ENCODE measurements at regions not wholly inside any gene's neighbourhood (a gene's known extent, or its start where the extent isn't known, plus 50 kb on each side); places are given as distances from the start of the nearest gene placed in this dataset.

DNA sequence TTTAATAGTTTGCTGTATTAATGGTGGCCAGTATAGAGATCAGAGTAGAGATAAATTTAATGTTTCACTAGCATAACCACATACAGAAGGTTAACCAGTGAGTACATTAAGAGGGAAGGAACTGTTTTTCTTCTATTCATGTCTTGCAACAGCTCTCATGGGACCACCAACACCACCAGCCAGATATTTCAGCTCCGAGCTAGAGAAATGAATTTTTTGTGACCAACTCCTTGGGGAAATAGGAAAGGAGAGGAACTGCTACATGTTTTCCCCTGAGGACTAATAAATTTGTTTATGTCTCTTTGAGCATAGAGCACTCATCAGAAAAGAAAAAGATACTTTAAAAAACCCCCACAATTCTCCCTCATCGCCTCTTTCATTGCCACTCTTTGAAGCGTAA is 247.5 kb downstream of the MBNL1 start:
- peaks cover 5% of the 10 kb centered on the region for H3K4me1 Mint-ChIP-seq (ENCODE audit: low read depth)
- no peak overlapping the region for H3K4me3 Mint-ChIP-seq
- H3K9me3 Mint-ChIP-seq: no peaks in the 10 kb centered on the region
- intact Hi-C loops (cut with micrococcal nuclease): no loop called here
- H3K27ac Mint-ChIP-seq: no peak overlapping the region
- no peaks in the 10 kb centered on the region for H3K27me3 Mint-ChIP-seq
- no peaks in the 10 kb centered on the region for H3K36me3 Mint-ChIP-seq (ENCODE audit: low read depth)

DNA sequence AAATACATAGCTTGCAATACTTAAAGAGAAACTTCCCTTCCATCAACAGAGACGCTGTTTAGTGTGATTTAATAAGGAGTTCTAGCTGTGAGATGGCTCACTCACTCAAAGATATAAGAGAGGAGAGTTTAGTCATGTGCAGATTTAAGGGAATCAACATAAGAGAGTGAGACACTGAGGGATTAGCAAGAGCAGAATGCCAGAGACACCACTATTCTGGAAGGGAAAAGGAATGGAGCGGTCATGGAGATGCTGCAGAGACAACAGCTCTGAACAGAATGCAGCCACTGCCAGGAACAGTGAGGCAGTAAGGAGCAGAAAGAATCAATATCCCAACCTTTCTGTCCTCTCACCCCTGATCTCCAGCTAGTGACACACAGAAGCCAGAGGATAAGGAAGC is 248.8 kb downstream of the MBNL1 start:
- no peak overlapping the region for H3K4me3 Mint-ChIP-seq
- H3K4me1 Mint-ChIP-seq (ENCODE audit: low read depth): no peaks in the 10 kb centered on the region
- H3K27me3 Mint-ChIP-seq: no peaks in the 10 kb centered on the region
- intact Hi-C loops (cut with micrococcal nuclease): no loop called here
- no peaks in the 10 kb centered on the region for H3K36me3 Mint-ChIP-seq (ENCODE audit: low read depth)
- no peak overlapping the region for H3K27ac Mint-ChIP-seq
- no peaks in the 10 kb centered on the region for H3K9me3 Mint-ChIP-seq

DNA sequence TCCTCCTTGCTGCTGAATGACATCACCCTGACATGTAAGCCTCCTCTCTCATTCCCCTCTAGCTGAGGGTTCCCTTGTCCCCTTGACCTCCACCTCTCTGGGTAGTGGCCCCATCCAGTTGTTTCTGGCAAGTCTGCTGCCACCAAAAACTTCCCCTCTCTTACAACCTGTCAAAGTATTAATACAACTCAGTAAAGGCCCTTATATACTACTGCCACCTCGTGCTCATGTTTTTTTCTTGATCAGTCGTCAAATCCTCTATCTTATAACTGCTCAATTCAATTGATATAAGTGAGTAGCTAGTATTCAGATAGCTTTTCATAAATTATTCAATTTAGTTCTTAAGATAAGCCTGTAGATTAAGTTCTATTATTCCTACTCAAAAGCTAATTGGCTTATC is 249.6 kb downstream of the MBNL1 start:
- intact Hi-C loops (cut with micrococcal nuclease): no loop called here
- Mint-ChIP-seq H3K4me1 (ENCODE audit: low read depth) (no peaks in the 10 kb centered on the region), H3K36me3 (ENCODE audit: low read depth) (no peaks in the 10 kb centered on the region), H3K9me3 (no peaks in the 10 kb centered on the region), H3K27me3 (no peaks in the 10 kb centered on the region), H3K4me3 (no peak overlapping the region), H3K27ac (no peak overlapping the region)

DNA sequence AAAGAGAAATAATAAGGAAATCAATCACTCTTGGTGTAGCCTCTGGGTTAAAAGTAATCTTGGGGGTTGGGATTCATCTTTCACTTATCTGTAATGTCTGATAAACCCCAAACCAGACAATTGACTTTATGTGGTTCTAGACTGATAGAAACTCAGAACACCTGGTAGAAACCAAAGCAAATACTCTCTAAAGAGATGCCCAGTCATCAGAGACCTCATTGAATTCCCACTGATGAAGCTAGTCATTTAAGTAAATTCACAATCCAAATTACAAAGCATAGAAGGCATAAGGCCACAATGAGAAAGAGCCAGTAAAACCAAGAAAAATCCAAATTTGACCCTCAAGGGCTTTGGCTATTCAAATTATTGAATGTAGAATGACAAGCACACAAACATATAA is 250.6 kb downstream of the MBNL1 start:
- no peak overlapping the region for H3K27ac Mint-ChIP-seq
- H3K9me3 Mint-ChIP-seq: no peaks in the 10 kb centered on the region
- intact Hi-C loops (cut with micrococcal nuclease): no loop called here
- no peaks in the 10 kb centered on the region for H3K4me1 Mint-ChIP-seq (ENCODE audit: low read depth)
- H3K4me3 Mint-ChIP-seq: no peak overlapping the region
- H3K27me3 Mint-ChIP-seq: no peaks in the 10 kb centered on the region
- H3K36me3 Mint-ChIP-seq (ENCODE audit: low read depth): no peaks in the 10 kb centered on the region

DNA sequence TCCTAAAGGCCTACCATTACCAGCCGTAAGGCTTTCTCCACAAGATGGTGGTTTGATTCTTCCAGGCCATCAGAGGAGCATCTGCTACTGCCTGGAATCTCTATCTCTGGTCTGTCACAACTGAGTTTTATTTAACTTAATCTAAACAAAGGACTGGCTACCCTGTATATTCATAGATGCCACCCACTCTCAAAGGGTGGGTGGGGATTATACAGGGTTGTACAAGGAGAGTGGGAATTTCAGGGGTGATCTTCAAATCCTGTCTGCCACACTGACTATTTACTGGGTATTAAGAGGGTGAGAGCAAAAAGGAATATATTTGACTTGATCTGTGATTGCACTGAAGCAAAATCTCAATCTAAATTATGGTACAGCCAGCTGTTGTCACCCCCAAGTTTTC is 253.3 kb downstream of the MBNL1 start:
- Mint-ChIP-seq H3K4me1 (ENCODE audit: low read depth) (no peaks in the 10 kb centered on the region), H3K27ac (no peak overlapping the region), H3K9me3 (no peaks in the 10 kb centered on the region), H3K4me3 (no peak overlapping the region), H3K27me3 (no peaks in the 10 kb centered on the region), H3K36me3 (ENCODE audit: low read depth) (no peaks in the 10 kb centered on the region)
- intact Hi-C loops (cut with micrococcal nuclease): no loop called here

DNA sequence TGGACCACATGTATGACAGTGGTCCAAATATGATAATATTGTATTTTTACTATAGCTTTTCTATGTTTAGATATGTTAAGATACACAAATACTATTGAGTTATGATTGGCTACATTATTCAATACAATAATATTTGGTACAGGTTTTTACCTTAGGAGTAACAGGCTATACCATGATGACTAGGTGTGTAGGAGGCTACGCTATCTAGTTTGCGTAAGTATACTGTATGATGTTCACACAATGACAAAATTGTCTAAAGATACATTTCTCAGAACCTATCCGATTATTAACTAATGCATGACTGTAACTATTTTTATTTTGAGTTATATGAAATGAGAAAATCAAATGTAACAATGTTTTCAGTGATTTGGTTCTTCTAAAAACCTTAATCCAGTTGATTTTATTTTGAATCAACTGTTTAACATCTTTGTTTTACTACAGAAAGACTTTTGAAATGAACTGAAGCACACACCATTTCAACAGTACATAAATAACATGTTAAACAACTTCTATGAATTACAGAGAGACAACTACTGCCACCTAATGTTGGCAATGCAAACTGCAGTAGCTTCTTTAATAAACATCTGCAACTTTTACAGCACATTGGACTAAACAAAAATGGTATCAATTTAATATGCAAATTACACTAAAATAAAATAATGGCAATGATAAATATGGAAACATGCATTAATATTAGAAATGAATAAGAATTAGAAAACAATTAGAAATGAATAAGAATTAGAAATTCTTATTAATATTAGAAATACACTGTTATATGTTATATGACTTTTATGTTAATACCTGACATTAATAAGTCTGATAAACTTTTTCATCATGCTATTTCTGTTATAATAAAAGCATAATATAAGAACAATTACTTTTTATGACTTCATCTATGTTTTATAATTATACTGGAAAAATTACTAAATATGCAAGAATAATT is 255.7 kb downstream of the MBNL1 start:
- Mint-ChIP-seq H3K9me3 (no peaks in the 10 kb centered on the region), H3K4me3 (no peak overlapping the region), H3K4me1 (ENCODE audit: low read depth) (no peaks in the 10 kb centered on the region), H3K27me3 (no peaks in the 10 kb centered on the region), H3K36me3 (ENCODE audit: low read depth) (no peaks in the 10 kb centered on the region), H3K27ac (no peak overlapping the region)
- intact Hi-C loops (cut with micrococcal nuclease): loop anchor here (1.0 kb wide), 1 partner anchor 49 kb away; no protein-coding TSS in a partner anchor

DNA sequence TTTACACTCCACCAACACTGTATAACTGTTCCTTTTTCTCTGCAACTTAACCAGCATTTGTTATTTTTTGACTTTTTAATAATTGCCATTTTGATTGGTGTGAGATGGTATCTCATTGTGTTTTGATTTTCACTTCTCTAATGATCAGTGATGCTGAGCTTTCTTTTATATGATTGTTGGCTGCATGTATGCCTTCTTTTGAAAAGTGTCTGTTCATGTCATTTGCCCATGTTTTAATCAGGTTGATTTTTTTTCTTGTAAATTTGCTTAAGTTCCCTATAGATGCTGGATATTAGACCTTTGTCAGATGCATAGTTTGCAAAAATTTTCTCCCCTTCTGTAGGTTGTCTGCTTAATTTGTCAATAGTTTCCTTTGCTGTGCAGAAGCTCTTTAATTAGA is 263.0 kb downstream of the MBNL1 start:
- no peaks in the 10 kb centered on the region for H3K4me1 Mint-ChIP-seq (ENCODE audit: low read depth)
- no peak overlapping the region for H3K27ac Mint-ChIP-seq
- H3K4me3 Mint-ChIP-seq: no peak overlapping the region
- H3K27me3 Mint-ChIP-seq: no peaks in the 10 kb centered on the region
- H3K36me3 Mint-ChIP-seq (ENCODE audit: low read depth): peaks cover 7% of the 10 kb centered on the region
- intact Hi-C loops (cut with micrococcal nuclease): no loop called here
- H3K9me3 Mint-ChIP-seq: peaks cover 41% of the 10 kb centered on the region

DNA sequence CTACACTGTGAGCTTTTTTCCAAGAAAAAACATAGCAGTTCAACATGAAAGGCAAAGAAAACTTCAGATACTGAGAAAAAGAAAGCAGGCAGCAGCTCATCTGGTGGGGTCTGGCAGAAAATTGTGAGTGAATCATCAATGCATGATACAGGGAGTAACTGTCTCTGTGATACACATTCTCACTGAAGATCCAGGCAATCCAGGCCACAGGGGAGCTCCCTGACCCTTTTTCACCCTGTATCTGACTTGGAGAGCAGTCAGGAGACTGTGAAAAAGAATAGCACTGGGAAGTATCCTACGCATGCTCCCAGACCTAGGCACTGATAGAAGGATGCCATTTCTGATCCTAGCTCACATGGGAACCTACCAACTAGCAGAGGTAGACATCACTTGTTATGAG is 269.8 kb downstream of the MBNL1 start:
- Mint-ChIP-seq H3K27ac (no peak overlapping the region), H3K4me1 (ENCODE audit: low read depth) (no peaks in the 10 kb centered on the region), H3K9me3 (peaks cover 40% of the 10 kb centered on the region), H3K36me3 (ENCODE audit: low read depth) (no peaks in the 10 kb centered on the region), H3K4me3 (no peak overlapping the region), H3K27me3 (no peaks in the 10 kb centered on the region)
- intact Hi-C loops (cut with micrococcal nuclease): no loop called here

DNA sequence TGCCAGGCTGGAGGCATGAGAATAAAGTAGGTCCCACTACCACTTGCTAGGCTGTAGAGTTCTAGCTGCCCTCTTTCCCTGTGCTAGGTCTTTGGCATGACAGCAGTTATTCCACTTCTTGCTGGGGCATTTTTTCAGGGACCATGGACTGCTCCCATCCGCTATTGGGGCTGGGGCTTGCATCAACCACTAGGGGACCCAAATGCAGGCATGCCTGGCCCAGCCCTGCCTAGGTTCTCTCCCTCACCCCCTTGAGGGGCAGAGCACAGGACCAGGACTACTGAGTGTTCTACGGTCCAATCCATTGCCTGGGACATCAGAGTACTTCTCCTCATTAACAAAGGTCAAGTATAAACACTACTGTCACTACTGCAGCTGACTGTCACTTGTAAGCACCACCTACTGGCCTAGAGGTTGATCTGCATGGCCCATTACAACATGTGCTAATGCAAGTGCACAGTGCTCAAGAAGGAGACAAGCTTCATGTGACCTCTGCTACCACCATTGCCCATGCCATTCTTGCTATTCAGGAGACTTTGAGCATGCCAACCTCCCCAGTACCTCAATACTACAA is 270.5 kb downstream of the MBNL1 start:
- no peak overlapping the region for H3K27ac Mint-ChIP-seq
- H3K27me3 Mint-ChIP-seq: no peaks in the 10 kb centered on the region
- intact Hi-C loops (cut with micrococcal nuclease): no loop called here
- no peaks in the 10 kb centered on the region for H3K4me1 Mint-ChIP-seq (ENCODE audit: low read depth)
- no peaks in the 10 kb centered on the region for H3K36me3 Mint-ChIP-seq (ENCODE audit: low read depth)
- H3K9me3 Mint-ChIP-seq: peaks cover 40% of the 10 kb centered on the region
- H3K4me3 Mint-ChIP-seq: no peak overlapping the region

DNA sequence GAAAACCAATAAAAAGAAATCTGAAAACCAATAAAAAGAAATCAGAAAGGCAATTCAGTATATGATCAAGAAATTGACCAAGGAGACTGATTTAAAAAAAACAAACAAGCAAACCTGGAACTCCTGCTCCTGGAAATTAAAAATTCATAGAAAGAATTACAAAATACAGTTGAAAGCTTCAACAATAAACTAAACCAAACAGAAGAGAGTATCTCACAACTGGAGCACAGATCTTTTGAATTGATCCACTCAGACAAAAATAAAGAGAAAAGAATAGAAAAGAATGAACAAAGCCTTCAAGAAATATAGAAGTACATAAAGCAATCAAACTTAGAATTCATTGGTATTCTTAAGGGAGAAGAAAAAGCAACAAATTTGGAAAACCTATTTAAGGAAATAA is 271.4 kb downstream of the MBNL1 start:
- H3K27ac Mint-ChIP-seq: no peak overlapping the region
- H3K9me3 Mint-ChIP-seq: peaks cover 34% of the 10 kb centered on the region
- H3K36me3 Mint-ChIP-seq (ENCODE audit: low read depth): no peaks in the 10 kb centered on the region
- intact Hi-C loops (cut with micrococcal nuclease): no loop called here
- H3K27me3 Mint-ChIP-seq: no peaks in the 10 kb centered on the region
- H3K4me3 Mint-ChIP-seq: no peak overlapping the region
- H3K4me1 Mint-ChIP-seq (ENCODE audit: low read depth): no peaks in the 10 kb centered on the region

DNA sequence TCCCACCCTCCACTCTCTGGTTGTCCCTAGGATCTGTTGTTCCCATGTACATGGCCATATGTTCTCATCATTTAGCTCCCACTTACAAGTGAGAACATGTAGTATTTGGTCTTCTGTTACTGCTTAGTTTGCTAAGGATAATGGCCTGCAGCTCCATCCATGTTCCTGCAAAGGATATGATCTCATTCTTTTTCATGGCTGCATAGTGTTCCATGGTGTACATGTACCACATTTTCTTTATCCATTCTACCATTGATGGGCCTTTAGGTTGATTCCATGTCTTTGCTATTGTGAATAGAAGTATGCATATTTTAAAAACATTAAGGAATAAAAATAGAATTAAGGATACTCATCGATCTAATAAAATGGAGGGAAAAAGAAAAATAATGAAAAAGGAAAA is 278.4 kb downstream of the MBNL1 start:
- H3K36me3 Mint-ChIP-seq (ENCODE audit: low read depth): no peaks in the 10 kb centered on the region
- intact Hi-C loops (cut with micrococcal nuclease): no loop called here
- no peak overlapping the region for H3K27ac Mint-ChIP-seq
- no peaks in the 10 kb centered on the region for H3K9me3 Mint-ChIP-seq
- H3K27me3 Mint-ChIP-seq: no peaks in the 10 kb centered on the region
- no peaks in the 10 kb centered on the region for H3K4me1 Mint-ChIP-seq (ENCODE audit: low read depth)
- no peak overlapping the region for H3K4me3 Mint-ChIP-seq

DNA sequence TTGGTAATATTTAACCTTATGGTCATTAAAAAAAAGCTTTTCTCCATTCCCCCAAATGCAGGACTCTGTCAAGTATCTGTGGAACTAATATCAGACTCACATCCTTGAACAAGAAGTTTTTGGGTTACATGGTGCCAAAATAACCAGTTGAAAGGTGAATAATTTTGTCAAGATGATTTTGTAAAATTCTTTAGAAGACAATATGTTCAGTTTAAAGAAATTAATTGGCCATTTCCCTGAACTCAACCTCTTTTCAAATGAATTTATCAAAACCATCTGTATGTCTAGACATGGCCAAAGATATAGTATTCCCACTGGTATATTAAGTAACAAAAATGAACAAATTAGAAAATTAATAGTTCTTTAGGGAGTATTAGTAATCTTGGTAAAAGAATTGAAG is 280.5 kb downstream of the MBNL1 start:
- no peaks in the 10 kb centered on the region for H3K36me3 Mint-ChIP-seq (ENCODE audit: low read depth)

DNA sequence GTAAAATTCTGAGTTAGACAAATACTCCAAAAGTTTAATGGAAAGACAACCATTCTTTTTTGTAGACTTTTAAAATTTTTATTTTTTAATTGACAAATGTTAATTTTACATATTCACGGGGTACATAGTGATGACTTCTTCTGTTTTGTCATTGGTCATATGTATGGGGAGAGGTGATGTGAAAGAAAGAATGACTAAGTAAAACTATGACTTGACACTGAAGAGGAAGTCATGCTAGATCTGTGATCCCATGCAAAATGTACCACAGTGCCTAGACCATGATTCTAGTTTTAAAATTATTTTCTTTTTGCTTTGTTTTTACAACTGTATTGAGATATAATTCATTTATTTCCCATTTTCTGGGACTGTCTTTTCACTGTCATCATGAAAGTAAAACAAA is 281.6 kb downstream of the MBNL1 start:
- Mint-ChIP-seq H3K4me3 (no peak overlapping the region), H3K9me3 (no peaks in the 10 kb centered on the region), H3K27me3 (no peaks in the 10 kb centered on the region), H3K27ac (no peak overlapping the region), H3K36me3 (ENCODE audit: low read depth) (no peaks in the 10 kb centered on the region), H3K4me1 (ENCODE audit: low read depth) (no peaks in the 10 kb centered on the region)
- intact Hi-C loops (cut with micrococcal nuclease): no loop called here

More for the DNA sequence above, 280.5 kb downstream of the MBNL1 start:
- Mint-ChIP-seq H3K27ac (no peak overlapping the region), H3K27me3 (no peaks in the 10 kb centered on the region), H3K4me1 (ENCODE audit: low read depth) (no peaks in the 10 kb centered on the region), H3K9me3 (no peaks in the 10 kb centered on the region), H3K4me3 (no peak overlapping the region)
- intact Hi-C loops (cut with micrococcal nuclease): no loop called here

DNA sequence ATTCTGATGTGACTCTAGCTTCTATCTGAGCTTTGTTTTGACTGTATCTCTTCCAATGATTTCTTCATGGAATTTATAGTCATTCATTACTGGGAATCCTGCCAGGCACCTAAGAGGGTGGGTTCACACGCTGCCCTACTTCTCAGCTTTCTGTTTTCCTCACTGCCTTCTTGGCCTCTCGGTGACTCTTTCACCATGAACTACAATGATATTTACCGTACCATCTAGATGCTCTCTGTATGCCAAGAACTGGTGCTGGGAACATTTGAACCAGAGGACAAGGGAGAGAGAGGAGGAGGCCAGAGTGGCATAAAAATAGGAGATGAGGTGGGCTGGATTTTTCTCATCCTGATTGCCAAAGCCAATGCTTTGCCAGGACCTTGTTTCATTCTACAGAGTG is 280.0 kb upstream of the P2RY1 start:
- Mint-ChIP-seq H3K27me3 (no peaks in the 10 kb centered on the region), H3K27ac (no peak overlapping the region), H3K9me3 (peaks cover 14% of the 10 kb centered on the region), H3K4me1 (ENCODE audit: low read depth) (no peaks in the 10 kb centered on the region), H3K36me3 (ENCODE audit: low read depth) (no peaks in the 10 kb centered on the region), H3K4me3 (no peak overlapping the region)
- intact Hi-C loops (cut with micrococcal nuclease): no loop called here

All from dendritic cell treated with granulocyte-macrophage colony-stimulating factor and Interleukin-4, amounts not matched to agents 40 ng/mL and 50 ng/mL, for 4 days (primary cell).